ENCODE measurements at regions not wholly inside any gene's neighbourhood (a gene's known extent, or its start where the extent isn't known, plus 50 kb on each side); places are given as distances from the start of the nearest gene placed in this dataset.

- TF ChIP-seq POLR2A (IDR thresholded peaks at IDR 0.05) (no peak), POLR2AphosphoS5 (IDR thresholded peaks at IDR 0.05) (no peak), EP300 (IDR thresholded peaks at IDR 0.05; ENCODE audit: low read depth) (no peak)
Observed at GRCh38 chr9:108516391-108516790, 339.4 kb downstream of the ACTL7B start.

Data from transverse colon (tissue), 3 donors.